ENCODE measurements at regions not wholly inside any gene's neighbourhood (a gene's known extent, or its start where the extent isn't known, plus 50 kb on each side); places are given as distances from the start of the nearest gene placed in this dataset.
A peak's percentile ranks its signal among the peaks of the same experiment; 100 is the strongest.
"Not testable (repeated sequence)": the region's sequence is repeated elsewhere in the genome, so short reads cannot be mapped to it uniquely, and the experiment has no call there.

GRCh38 chr15:59830098-59830497, 141.0 kb upstream of the BNIP2 start:
- no peak for DNase-seq

GRCh38 chr15:59828861-59829260, 139.7 kb upstream of the BNIP2 start:
- DNase-seq = no peak

GRCh38 chr15:59828263-59828662, 139.1 kb upstream of the BNIP2 start:
- DNase-seq = no peak

GRCh38 chr15:59825901-59826300, 136.8 kb upstream of the BNIP2 start:
- DNase-seq = no peak

GRCh38 chr15:59821286-59821685, 132.2 kb upstream of the BNIP2 start:
- no peak for DNase-seq

- peak in 1 of 2 experiments; percentile 15 for DNase-seq
Observed at GRCh38 chr15:59819092-59819491, 130.0 kb upstream of the BNIP2 start.

- no peak for DNase-seq
Observed at GRCh38 chr15:59818336-59818735, 129.2 kb upstream of the BNIP2 start.

GRCh38 chr15:59817834-59818233, 128.7 kb upstream of the BNIP2 start:
- no peak for DNase-seq

- no peak for DNase-seq
Observed at GRCh38 chr15:59817053-59817452, 127.9 kb upstream of the BNIP2 start.

GRCh38 chr15:59814409-59814808, 125.3 kb upstream of the BNIP2 start:
- DNase-seq = no peak

- no peak for DNase-seq
Observed at GRCh38 chr15:59812889-59813288, 123.8 kb upstream of the BNIP2 start.

GRCh38 chr15:59812250-59812870, 123.2 kb upstream of the BNIP2 start:
- DNase-seq = no peak

- DNase-seq = not testable (repeated sequence)
Observed at GRCh38 chr15:59803293-59803966, 114.3 kb upstream of the BNIP2 start.

GRCh38 chr15:59801649-59802048, 112.5 kb upstream of the BNIP2 start:
- DNase-seq = no peak

GRCh38 chr15:59798605-59798917, 109.4 kb upstream of the BNIP2 start:
- DNase-seq = no peak

GRCh38 chr15:59797756-59798604, 108.9 kb upstream of the BNIP2 start:
- no peak for DNase-seq

GRCh38 chr15:59794229-59794886, 105.2 kb upstream of the BNIP2 start:
- DNase-seq = no peak

GRCh38 chr15:59792359-59792758, 103.2 kb upstream of the BNIP2 start:
- DNase-seq = peak in 1 of 2 experiments; percentile 25

GRCh38 chr15:59791755-59792154, 102.6 kb upstream of the BNIP2 start:
- peak; percentile 62 to 69 for DNase-seq

GRCh38 chr15:59791079-59791478, 102.0 kb upstream of the BNIP2 start:
- DNase-seq = no peak

GRCh38 chr15:59786466-59786865, 97.3 kb upstream of the BNIP2 start:
- DNase-seq = not testable (repeated sequence)

GRCh38 chr15:59785981-59786380, 96.9 kb upstream of the BNIP2 start:
- not testable (repeated sequence) for DNase-seq

- not testable (repeated sequence) for DNase-seq
Observed at GRCh38 chr15:59783774-59784520, 94.8 kb upstream of the BNIP2 start.

All from SHP77 (cell line).